HG03571 (cell line): ENCODE measurements at regions not wholly inside any gene's neighbourhood (a gene's known extent, or its start where the extent isn't known, plus 50 kb on each side); places are given as distances from the start of the nearest gene placed in this dataset.

Experiments
- ATAC-seq: cut with Tn5 transposase; IDR thresholded peaks from one replicate; pipeline ENCODE4 v1.9.1; 2021; ENCODE audit not compliant: unreplicated experiment

DNA sequence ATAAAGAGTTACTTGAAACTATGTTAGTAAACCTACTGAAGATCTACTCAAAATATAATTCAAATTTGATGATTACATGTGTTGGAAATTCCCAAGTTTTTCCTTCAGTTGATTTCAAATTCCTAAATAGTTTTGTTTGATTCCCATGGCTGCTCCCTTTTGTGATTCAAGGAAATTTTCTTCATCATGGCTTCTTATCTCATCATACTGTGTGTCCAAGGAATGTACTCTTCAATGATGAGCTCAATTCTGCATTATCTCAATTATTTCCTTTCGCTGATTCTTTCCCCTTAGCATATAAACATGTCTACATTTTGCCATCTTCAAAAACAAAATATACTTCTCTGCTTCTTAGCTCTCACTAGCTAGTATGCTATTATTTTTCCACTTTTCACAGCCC, 460.4 kb upstream of the NAALADL2 start:
- ATAC-seq = no peak

- ATAC-seq = no peak
Observed at GRCh38 chr3:174403831-174404230, 455.3 kb upstream of the NAALADL2 start.

GRCh38 chr3:174408310-174408709, 450.8 kb upstream of the NAALADL2 start:
- no peak for ATAC-seq

GRCh38 chr3:174409086-174409743, 449.9 kb upstream of the NAALADL2 start:
- no peak for ATAC-seq

- ATAC-seq = no peak
Observed at GRCh38 chr3:174413062-174413912, 445.8 kb upstream of the NAALADL2 start.

- no peak for ATAC-seq
Observed at GRCh38 chr3:174414902-174415301, 444.2 kb upstream of the NAALADL2 start.

- no peak for ATAC-seq
Observed at GRCh38 chr3:174417573-174417972, 441.6 kb upstream of the NAALADL2 start.

- ATAC-seq = no peak
Observed at GRCh38 chr3:174419216-174419615, 439.9 kb upstream of the NAALADL2 start.

DNA sequence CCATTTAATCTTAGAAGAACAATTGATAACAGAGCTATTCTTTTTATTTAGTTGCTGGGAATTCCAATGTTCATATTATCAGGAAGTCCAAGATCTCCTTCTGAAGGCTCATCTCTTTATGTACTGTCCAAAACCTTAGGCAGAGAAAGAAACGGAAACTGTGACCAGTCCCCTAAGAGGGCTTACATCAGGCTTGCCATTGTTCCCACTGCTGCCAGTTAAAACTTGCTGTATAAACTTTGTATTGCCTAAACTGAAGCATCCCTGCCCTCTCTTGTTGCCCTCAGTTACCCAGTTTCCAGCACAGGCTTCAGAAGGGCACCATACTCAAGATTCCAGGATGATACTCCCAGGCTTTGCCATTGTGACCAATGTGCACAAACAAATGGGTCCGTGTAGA, 435.2 kb upstream of the NAALADL2 start:
- ATAC-seq = no peak

- no peak for ATAC-seq
Observed at GRCh38 chr3:174424656-174425055, 434.5 kb upstream of the NAALADL2 start.

DNA sequence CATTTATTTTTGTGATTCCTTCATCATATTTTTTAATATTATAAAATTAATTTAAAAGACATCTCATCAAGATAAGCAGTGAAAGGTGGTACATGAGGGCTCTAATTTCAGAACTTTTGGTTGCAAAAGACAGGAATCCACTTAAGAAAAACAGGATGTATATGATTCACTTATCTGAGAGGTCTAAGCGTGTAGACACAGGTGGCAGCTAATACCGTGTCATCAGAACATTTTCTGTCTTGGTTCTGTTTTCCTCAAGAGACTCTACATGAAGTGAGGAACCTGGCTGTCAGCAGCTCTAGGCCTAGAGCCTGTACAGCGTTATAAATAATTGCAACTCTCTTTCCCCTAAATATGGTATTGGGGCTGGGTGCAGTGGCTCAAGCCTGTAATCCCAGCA, 433.7 kb upstream of the NAALADL2 start:
- no peak for ATAC-seq

GRCh38 chr3:174430986-174431385, 428.1 kb upstream of the NAALADL2 start:
- ATAC-seq = no peak

DNA sequence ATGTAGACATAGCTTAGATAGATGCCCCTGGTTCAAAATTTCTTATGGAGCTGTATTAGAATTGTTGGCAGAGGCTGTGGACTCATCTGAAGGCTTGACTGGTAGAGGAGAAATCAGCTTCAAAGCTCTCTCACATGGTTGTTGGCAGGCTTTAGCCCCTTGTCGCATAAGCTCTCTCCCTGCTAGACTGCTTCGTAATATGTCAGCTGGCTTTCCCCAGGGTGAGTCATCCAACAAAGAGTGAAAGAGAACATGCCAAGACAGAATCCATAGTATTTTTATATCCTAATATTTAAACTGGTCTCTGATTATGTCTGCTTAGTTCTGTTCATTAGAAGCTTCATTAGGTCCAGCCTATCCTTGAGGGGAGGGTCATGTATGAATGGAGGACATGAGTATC, 427.4 kb upstream of the NAALADL2 start:
- ATAC-seq = no peak

GRCh38 chr3:174436367-174436766, 422.8 kb upstream of the NAALADL2 start:
- ATAC-seq = no peak

DNA sequence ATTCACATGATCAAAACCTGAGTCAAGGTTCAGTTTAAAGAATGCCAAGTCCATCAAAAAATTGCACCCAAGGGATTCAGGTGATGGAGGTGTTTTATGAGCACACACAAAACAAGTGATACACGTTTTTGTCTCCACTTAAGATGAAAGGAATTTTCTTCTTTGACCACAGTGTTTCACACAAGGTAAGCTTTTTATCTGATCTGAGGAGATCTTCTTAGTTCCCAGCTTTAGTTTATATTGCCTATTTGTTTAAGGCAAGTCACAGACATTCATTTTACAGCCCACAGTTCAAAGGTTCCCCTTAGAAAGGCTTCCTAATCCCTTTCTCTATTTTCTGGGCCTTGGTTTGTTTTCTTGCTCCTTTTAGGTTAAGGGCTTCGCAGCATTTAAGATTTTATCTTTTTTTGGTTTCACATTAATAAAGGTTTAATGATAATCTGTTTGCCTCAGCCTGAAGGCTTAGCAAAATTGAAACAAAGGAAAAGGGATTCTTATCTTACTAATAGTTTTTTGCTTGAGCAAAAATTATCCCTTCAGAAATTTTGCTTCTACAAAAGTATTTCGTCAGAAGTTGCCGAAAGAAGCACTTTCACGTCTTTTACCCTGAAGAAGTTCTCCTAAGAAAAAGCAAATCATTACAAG, 420.5 kb upstream of the NAALADL2 start:
- no peak for ATAC-seq

GRCh38 chr3:174439331-174440252, 419.5 kb upstream of the NAALADL2 start:
- no peak for ATAC-seq

DNA sequence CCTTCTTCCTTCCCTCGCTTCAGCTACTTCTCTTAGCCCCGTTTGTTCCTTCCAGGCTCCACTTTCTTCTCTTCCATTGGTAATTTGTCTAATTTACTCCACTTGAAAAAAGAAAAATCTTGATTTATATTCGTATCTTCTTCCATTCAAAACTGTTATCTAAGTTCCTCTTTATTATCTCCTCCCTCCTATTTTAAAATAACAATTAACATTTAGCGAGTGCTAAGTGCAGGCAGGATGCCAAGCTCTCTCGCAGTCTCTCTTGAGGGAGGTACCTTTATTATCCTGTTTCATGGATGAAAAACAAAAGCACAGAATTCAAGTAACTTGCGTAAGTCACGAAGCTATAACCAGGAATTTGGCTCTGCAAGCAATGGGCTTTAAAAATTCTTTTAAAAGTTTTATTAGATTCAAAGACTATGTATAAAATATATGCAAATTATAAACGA, 418.9 kb upstream of the NAALADL2 start:
- ATAC-seq = no peak

- ATAC-seq = peak; percentile 48
Observed at GRCh38 chr3:174440741-174441587, 418.2 kb upstream of the NAALADL2 start.

DNA sequence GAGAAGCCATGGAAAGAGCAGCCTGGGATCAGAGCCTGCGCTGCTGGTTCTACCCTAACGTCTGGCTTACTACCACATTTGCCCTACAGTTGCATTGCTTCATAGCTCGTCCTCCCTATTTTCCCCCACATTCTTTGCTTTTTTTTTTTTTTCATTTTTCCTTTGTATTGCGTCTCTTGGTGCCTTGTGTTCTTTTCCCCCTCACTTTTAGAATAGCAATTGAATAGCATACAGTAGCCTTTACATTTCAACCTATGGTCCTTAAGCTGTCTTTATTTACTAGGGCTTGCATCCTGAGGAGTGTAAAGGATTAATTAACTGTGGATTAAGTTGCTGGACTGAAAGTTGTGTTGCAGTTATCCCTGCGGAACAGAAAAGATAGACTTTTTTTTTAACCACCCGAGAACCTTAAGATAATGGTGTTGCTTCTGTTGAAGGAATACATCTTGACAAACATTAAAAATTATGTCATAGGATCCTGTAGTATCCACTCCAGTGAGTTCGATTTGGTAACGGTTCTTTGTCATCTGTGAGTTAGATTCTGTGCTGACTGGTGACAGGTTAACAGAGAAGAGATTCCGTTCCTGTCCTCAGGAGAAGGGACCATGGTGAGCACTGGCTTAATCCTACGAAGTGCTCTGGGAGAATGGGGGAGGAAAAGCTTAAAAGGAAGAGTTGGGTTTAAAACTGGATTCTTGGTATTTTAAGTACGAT, 417.4 kb upstream of the NAALADL2 start:
- ATAC-seq = peak; percentile 8
